ENCODE measurements at regions not wholly inside any gene's neighbourhood (a gene's known extent, or its start where the extent isn't known, plus 50 kb on each side); places are given as distances from the start of the nearest gene placed in this dataset.

- peak; percentile 19 for DNase-seq
Measured at GRCh38 chr14:29463727-29464395, 463.8 kb downstream of the PRKD1 start.

- DNase-seq = no peak
Measured at GRCh38 chr14:29465095-29465494, 462.6 kb downstream of the PRKD1 start.

- no peak for DNase-seq
Measured at GRCh38 chr14:29475641-29476040, 452.0 kb downstream of the PRKD1 start.

GRCh38 chr14:29486132-29486531 is 441.5 kb downstream of the PRKD1 start:
- DNase-seq = no peak

DNA sequence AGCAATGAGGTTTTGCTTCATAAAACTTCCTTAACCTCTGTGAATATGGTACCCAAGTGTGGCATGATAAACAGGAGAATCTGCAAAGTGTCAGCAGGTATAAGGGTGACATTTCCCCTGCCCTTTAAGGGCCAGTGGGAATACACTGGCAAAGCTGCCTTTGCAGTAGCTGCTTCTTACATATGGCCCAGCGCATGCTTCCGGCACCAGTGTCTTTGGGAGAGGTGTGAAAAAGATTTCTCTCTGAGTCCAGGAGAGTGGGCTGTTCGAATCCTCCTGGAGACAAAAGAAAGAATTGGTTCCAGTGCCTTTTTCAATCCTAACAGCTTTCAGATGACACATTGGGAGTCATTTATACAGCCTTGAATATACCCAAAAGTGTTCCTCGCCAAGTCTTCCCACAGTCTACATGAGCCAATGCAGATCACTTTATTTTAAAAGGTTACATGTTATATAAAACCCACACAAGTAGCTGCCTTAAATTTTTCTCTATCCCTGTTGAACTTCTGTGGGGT is 437.7 kb downstream of the PRKD1 start:
- DNase-seq = no peak

GRCh38 chr14:29493849-29494248 is 433.8 kb downstream of the PRKD1 start:
- DNase-seq = no peak

DNA sequence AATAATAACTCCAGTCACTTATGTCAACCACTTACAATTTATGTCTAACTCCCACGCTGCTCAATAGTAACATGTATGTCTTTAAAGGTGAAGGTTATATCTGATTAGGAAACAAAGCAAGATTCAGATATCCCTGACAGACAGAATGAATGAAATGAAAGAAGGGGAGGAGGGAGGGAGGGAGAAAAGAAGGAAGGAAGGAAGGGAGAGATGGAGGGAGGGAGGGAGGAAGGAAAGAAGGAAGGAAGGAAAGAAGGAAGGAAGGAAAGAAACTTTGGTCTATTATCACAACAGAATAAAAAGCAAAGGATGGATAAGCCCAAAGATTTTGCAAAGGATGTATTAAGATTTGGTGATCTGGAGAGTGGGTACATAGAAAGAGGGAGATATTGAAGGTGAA is 433.3 kb downstream of the PRKD1 start:
- DNase-seq = no peak

- no peak for DNase-seq
Measured at GRCh38 chr14:29503903-29504302, 423.7 kb downstream of the PRKD1 start.

DNA sequence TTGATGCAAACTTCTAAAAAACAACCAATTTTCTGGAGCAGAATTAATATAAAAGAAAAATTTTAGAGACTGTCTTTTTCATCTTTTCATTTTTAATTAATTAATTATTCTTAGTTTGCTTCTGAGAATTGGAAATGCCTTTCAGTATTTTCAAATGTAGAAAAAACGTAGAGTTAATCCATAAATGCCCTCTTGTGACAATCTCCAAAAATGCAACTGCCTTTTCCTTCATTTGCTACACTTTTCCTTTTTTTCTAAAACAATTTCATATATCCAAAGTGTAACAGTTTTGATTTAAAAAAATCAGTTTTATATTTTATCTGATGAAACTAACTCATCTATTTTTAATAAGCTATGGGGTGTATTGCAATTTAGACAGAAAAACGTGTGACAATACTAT is 409.3 kb downstream of the PRKD1 start:
- DNase-seq = no peak

- no peak for DNase-seq
Measured at GRCh38 chr14:29521526-29522137, 406.0 kb downstream of the PRKD1 start.

Measured in NCI-H1092 (cell line).